GM13976 (cell line): ENCODE measurements at regions not wholly inside any gene's neighbourhood (a gene's known extent, or its start where the extent isn't known, plus 50 kb on each side); places are given as distances from the start of the nearest gene placed in this dataset.

Experiments used
- DNase-seq: peaks from one replicate; pipeline ENCODE4 v3.0.0; 2012; ENCODE audit warnings: low spot score
- in situ Hi-C: fragments of 300-500 bp; cut with MboI; formaldehyde crosslinking; loops from one replicate; pipeline ENCODE4 v1.12.0; 2022; ENCODE audit warnings: low sequenced_read_pairs, mixed read lengths, inconsistent platforms; ENCODE audit not compliant: unreplicated experiment
- TF ChIP-seq, protein P1 (sequence below): IDR thresholded peaks from 2 replicates; pipeline ENCODE4 v1.5.1; 2012; ENCODE audit warnings: borderline replicate concordance, mild to moderate bottlenecking; ENCODE audit not compliant: insufficient read depth; ENCODE audit errors: extremely low read depth, missing control alignments, control extremely low read depth

DNA sequence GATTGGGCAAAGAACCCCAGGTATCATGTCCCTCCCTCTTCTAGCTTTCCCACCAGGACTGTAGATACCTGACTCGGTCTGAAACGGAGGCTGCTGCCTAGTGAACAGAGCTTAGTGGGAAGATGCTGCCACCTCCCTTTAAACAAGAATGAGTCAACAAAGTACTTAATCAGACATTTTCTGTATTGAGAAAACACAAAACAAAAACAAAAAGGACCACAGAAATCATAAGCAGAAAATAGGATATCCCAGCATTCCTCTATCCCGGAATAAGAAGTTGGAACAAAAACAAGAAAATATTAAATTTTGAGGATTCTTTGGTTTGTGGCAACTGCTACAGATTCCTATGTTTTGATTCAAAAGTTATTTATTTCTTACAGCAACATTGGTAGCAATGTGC is 51.7 kb upstream of the COL8A1 start:
- DNase-seq: no peak
- in situ Hi-C loops: no loop called here
- TF ChIP-seq, protein P1, sequence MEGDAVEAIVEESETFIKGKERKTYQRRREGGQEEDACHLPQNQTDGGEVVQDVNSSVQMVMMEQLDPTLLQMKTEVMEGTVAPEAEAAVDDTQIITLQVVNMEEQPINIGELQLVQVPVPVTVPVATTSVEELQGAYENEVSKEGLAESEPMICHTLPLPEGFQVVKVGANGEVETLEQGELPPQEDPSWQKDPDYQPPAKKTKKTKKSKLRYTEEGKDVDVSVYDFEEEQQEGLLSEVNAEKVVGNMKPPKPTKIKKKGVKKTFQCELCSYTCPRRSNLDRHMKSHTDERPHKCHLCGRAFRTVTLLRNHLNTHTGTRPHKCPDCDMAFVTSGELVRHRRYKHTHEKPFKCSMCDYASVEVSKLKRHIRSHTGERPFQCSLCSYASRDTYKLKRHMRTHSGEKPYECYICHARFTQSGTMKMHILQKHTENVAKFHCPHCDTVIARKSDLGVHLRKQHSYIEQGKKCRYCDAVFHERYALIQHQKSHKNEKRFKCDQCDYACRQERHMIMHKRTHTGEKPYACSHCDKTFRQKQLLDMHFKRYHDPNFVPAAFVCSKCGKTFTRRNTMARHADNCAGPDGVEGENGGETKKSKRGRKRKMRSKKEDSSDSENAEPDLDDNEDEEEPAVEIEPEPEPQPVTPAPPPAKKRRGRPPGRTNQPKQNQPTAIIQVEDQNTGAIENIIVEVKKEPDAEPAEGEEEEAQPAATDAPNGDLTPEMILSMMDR: no peak

DNA sequence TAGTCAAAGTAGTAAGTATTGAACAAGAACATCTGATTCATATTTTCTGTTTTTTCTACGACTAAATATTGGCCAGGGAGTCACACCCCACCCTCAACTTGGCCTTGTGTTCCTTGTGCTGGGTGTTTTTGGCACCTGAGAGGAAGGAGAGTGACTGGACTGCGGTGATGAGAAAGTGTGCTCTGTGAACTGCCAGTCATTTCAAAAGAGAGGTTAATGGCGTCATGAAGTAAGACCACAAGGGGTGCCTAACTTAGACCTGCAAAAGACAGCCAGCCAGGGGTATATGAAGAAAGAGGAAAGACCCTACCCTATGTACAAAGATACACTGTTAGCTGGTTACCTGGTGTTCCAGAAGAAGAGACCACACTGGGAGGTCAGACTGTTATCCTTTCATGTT is 58.4 kb upstream of the COL8A1 start:
- in situ Hi-C loops: no loop called here
- peak; percentile 9 for DNase-seq
- TF ChIP-seq, protein P1: no peak

DNA sequence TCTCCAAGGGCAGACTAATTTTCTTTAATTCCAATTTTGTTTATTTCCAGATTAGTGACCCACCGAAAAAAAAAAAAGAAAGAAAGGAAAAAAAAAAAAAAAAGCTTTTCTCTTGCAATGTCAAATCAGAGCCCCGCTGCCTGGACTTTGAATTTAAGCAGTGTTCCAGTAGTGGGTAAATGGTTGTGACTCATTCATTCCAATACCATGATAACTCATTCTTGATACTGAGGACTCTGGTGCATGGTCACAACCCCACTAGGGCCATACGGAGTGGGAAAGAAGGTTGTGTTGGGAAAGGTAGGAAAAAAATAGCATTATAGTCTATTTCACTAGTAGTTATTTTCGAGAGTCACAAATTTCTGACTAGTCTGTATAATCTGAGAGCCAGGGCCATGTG is 59.1 kb upstream of the COL8A1 start:
- TF ChIP-seq, protein P1: no peak
- in situ Hi-C loops: no loop called here
- DNase-seq: no peak

DNA sequence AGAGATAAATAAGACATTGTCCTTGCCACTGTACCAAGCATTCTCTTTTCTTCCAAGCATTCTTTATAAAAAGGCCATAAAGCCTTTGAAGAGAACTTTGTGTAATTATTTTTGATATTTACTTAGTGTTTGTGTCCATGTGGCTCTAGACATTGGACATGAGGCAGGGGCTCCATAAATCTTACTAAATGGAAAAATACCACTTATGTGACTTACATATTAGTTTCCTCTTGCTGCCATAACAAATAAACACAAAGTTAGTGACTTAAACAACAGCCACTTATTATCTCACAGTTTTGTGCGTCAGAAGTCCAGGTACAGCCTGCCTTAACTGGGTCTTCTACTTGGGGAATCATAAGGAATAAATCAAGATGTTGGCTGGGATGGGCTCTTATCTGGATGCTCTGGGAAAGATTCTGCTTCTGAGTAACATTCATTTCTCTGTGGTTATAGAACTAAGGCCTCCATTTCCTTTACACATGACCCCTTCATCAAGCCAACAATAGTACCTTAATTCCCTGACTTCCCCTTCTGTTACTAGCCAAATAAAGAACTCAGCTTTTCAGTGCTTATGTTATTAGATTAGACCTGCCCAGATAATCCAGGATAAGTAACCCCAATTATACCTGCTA is 59.9 kb upstream of the COL8A1 start:
- TF ChIP-seq, protein P1: no peak
- DNase-seq: no peak
- in situ Hi-C loops: no loop called here

DNA sequence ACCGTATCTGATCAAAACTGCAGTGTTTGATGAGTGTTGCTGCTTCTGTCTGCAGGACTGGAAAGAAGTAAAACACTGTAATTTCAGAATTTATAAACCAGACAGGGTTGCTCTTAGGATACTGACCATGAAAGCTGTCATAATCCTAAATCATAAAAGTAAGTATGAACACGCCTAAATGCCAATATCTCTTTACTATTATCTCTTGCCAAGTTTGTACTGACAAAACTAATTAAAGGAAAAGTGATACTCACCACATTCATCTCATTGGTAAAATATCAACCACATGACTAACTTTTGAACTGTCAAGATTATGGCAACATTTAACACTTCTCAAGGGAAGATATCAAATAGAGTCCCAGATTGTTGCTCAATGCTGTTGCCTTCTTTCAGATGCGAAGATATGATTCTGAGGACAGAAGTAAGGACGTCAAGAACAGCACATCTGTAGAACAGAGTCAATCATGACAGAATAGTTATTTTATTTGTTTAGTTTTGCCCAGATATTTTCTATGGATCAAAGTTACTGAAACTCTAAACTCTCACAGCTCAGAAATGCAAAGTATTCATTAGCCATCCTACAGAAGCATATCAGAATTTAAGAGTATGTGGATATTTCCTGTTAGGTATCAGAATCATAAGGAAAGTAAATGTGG is 61.4 kb upstream of the COL8A1 start:
- no peak for DNase-seq
- TF ChIP-seq, protein P1: no peak
- in situ Hi-C loops: no loop called here

DNA sequence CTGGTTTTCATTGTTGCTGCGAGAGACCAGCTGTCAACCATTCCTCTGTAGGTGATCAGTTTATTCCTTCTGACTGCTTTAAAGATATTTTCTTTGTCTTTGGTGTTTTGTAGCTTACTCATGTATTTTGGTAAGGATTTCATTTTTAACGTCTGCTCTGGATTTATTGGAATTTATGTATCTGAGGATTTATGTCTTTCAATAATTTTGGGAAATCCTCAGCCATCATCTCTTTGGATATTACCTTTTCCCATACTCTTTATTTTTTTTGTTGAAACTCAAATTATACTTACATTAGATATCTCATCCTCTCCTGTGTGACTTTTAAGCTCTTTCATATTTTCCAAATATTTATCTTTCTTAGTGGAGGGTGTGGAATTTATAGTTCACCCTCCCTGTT is 62.7 kb upstream of the COL8A1 start:
- in situ Hi-C loops: no loop called here
- DNase-seq: no peak
- TF ChIP-seq, protein P1: no peak
